ENCODE measurements at regions not wholly inside any gene's neighbourhood (a gene's known extent, or its start where the extent isn't known, plus 50 kb on each side); places are given as distances from the start of the nearest gene placed in this dataset.

- Histone ChIP-seq H2AK5ac (ENCODE audit: low read length) (no peak overlapping the region), H2AFZ (ENCODE audit: insufficient read depth, low read length, poor library complexity) (no peak overlapping the region), H3K23ac (ENCODE audit: low read length) (no peak overlapping the region), H3K9ac (ENCODE audit: low read length) (no peak overlapping the region), H3K27ac (ENCODE audit: low read depth, low read length) (no peak overlapping the region), H3K14ac (ENCODE audit: low read length) (no peak overlapping the region), H3K79me1 (ENCODE audit: low read length) (no peaks in the 10 kb centered on the region), H3K18ac (ENCODE audit: low read length) (no peak overlapping the region), H3K4ac (ENCODE audit: low read depth, low read length) (no peak overlapping the region), H4K8ac (ENCODE audit: low read depth, low read length) (no peak overlapping the region), H3K36me3 (ENCODE audit: control insufficient read depth in 1 of 2, insufficient read depth in 2 of 2, low read length in 2 of 2) (no peaks in the 10 kb centered on the region), H3K4me3 (ENCODE audit: low read depth, low read length) (no peak overlapping the region), H4K91ac (ENCODE audit: low read depth, low read length) (no peak overlapping the region), H3K4me1 (ENCODE audit: control insufficient read depth in 1 of 2, insufficient read depth in 2 of 2, low read length in 2 of 2) (no peaks in the 10 kb centered on the region), H2BK5ac (ENCODE audit: low read depth, low read length, poor library complexity) (no peak overlapping the region), H3K4me2 (ENCODE audit: low read length) (no peak overlapping the region), H3K27me3 (ENCODE audit: insufficient read depth, low read length) (no peaks in the 10 kb centered on the region), H2BK120ac (ENCODE audit: insufficient read depth, low read length, poor library complexity) (no peak overlapping the region), H4K12ac (ENCODE audit: low read depth, low read length) (no peak overlapping the region), H3K9me3 (ENCODE audit: insufficient read depth, low read depth, low read length) (no peaks in the 10 kb centered on the region), H2BK12ac (ENCODE audit: low read length) (no peak overlapping the region), H3K79me2 (ENCODE audit: control insufficient read depth, insufficient read depth, low read length, poor library complexity) (no peaks in the 10 kb centered on the region)
- no CpG with 5 or more reads among the region's 2 CpGs for WGBS (ENCODE audit: extremely low coverage, insufficient coverage, insufficient read length)
- no peak for DNase-seq
Measured at GRCh38 chr3:8246070-8246469, 255.6 kb upstream of the LMCD1 start.

DNA sequence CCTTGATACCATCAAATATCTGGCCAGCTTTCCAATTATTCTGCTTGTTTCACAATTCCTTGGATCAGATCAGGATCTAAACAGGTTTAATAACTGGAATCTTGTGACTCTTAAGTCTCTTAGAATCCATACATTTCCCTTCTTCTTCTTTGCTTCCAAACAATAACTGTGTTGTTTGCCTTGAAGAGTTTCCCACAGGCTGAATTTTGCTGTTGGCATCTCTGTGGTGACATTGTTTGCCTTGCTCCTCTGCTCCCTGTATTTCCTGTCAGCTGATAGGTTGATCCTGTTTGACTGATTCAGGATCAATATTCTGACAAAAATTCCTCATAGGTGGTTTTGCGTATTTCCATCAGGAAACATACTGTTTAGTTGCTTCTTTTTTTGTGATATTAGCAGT, 248.4 kb upstream of the LMCD1 start:
- H2BK120ac ChIP-seq (ENCODE audit: insufficient read depth, low read length, poor library complexity): no peak overlapping the region
- DNase-seq: no peak
- H3K23ac ChIP-seq (ENCODE audit: low read length): no peak overlapping the region
- no peaks in the 10 kb centered on the region for H3K9me3 ChIP-seq (ENCODE audit: insufficient read depth, low read depth, low read length)
- no peak overlapping the region for H3K14ac ChIP-seq (ENCODE audit: low read length)
- no peak overlapping the region for H3K4me2 ChIP-seq (ENCODE audit: low read length)
- no peak overlapping the region for H3K9ac ChIP-seq (ENCODE audit: low read length)
- no peak overlapping the region for H2BK5ac ChIP-seq (ENCODE audit: low read depth, low read length, poor library complexity)
- no peak overlapping the region for H4K12ac ChIP-seq (ENCODE audit: low read depth, low read length)
- H3K79me1 ChIP-seq (ENCODE audit: low read length): no peaks in the 10 kb centered on the region
- H3K79me2 ChIP-seq (ENCODE audit: control insufficient read depth, insufficient read depth, low read length, poor library complexity): no peaks in the 10 kb centered on the region
- H3K27me3 ChIP-seq (ENCODE audit: insufficient read depth, low read length): no peaks in the 10 kb centered on the region
- H2BK12ac ChIP-seq (ENCODE audit: low read length): no peak overlapping the region
- no peak overlapping the region for H3K18ac ChIP-seq (ENCODE audit: low read length)
- H4K91ac ChIP-seq (ENCODE audit: low read depth, low read length): no peak overlapping the region
- H3K4ac ChIP-seq (ENCODE audit: low read depth, low read length): no peak overlapping the region
- no peaks in the 10 kb centered on the region for H3K4me1 ChIP-seq (ENCODE audit: control insufficient read depth in 1 of 2, insufficient read depth in 2 of 2, low read length in 2 of 2)
- no peak overlapping the region for H4K8ac ChIP-seq (ENCODE audit: low read depth, low read length)
- no peaks in the 10 kb centered on the region for H3K36me3 ChIP-seq (ENCODE audit: control insufficient read depth in 1 of 2, insufficient read depth in 2 of 2, low read length in 2 of 2)
- H2AK5ac ChIP-seq (ENCODE audit: low read length): no peak overlapping the region
- no peak overlapping the region for H3K27ac ChIP-seq (ENCODE audit: low read depth, low read length)
- H2AFZ ChIP-seq (ENCODE audit: insufficient read depth, low read length, poor library complexity): no peak overlapping the region
- H3K4me3 ChIP-seq (ENCODE audit: low read depth, low read length): no peak overlapping the region
- WGBS (ENCODE audit: extremely low coverage, insufficient coverage, insufficient read length): no CpG with 5 or more reads among the region's 1 CpG

GRCh38 chr3:8254489-8254888, 247.1 kb upstream of the LMCD1 start:
- Histone ChIP-seq H2AK5ac (ENCODE audit: low read length) (no peak overlapping the region), H2BK120ac (ENCODE audit: insufficient read depth, low read length, poor library complexity) (no peak overlapping the region), H3K36me3 (ENCODE audit: control insufficient read depth in 1 of 2, insufficient read depth in 2 of 2, low read length in 2 of 2) (no peaks in the 10 kb centered on the region), H4K91ac (ENCODE audit: low read depth, low read length) (no peak overlapping the region), H2BK5ac (ENCODE audit: low read depth, low read length, poor library complexity) (no peak overlapping the region), H3K27ac (ENCODE audit: low read depth, low read length) (no peak overlapping the region), H3K4me1 (ENCODE audit: control insufficient read depth in 1 of 2, insufficient read depth in 2 of 2, low read length in 2 of 2) (no peaks in the 10 kb centered on the region), H2BK12ac (ENCODE audit: low read length) (no peak overlapping the region), H3K9me3 (ENCODE audit: insufficient read depth, low read depth, low read length) (no peaks in the 10 kb centered on the region), H3K79me1 (ENCODE audit: low read length) (no peaks in the 10 kb centered on the region), H3K23ac (ENCODE audit: low read length) (no peak overlapping the region), H3K4ac (ENCODE audit: low read depth, low read length) (no peak overlapping the region), H3K4me2 (ENCODE audit: low read length) (no peak overlapping the region), H4K12ac (ENCODE audit: low read depth, low read length) (no peak overlapping the region), H3K9ac (ENCODE audit: low read length) (no peak overlapping the region), H3K79me2 (ENCODE audit: control insufficient read depth, insufficient read depth, low read length, poor library complexity) (no peaks in the 10 kb centered on the region), H3K14ac (ENCODE audit: low read length) (no peak overlapping the region), H4K8ac (ENCODE audit: low read depth, low read length) (no peak overlapping the region), H3K4me3 (ENCODE audit: low read depth, low read length) (no peak overlapping the region), H2AFZ (ENCODE audit: insufficient read depth, low read length, poor library complexity) (no peak overlapping the region), H3K27me3 (ENCODE audit: insufficient read depth, low read length) (no peaks in the 10 kb centered on the region), H3K18ac (ENCODE audit: low read length) (no peak overlapping the region)
- no CpG with 5 or more reads among the region's 2 CpGs for WGBS (ENCODE audit: extremely low coverage, insufficient coverage, insufficient read length)
- DNase-seq: peak; percentile 73 to 75

DNA sequence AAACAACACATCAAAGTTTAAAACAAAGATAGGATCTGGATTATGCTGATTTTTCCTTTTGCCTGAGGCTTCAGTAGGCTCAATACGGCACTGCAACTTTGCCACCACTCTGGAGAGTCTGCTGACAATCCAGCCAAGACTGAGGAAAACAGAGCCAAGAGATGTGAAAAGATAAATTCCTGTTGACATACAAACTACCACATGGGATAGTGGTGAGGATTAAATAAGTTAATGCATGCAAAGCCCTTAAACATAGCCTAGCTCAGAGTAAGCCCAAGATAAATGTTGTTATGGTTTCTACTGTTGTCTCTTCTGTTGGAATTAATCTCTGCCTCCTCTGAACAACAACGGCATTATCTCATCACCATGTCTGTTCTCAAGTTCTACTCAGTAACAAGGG, 245.9 kb upstream of the LMCD1 start:
- Histone ChIP-seq H4K12ac (ENCODE audit: low read depth, low read length) (no peak overlapping the region), H3K79me1 (ENCODE audit: low read length) (no peaks in the 10 kb centered on the region), H3K79me2 (ENCODE audit: control insufficient read depth, insufficient read depth, low read length, poor library complexity) (no peaks in the 10 kb centered on the region), H3K4me3 (ENCODE audit: low read depth, low read length) (no peak overlapping the region), H2AK5ac (ENCODE audit: low read length) (no peak overlapping the region), H2BK120ac (ENCODE audit: insufficient read depth, low read length, poor library complexity) (no peak overlapping the region), H3K4ac (ENCODE audit: low read depth, low read length) (no peak overlapping the region), H4K91ac (ENCODE audit: low read depth, low read length) (no peak overlapping the region), H2BK5ac (ENCODE audit: low read depth, low read length, poor library complexity) (no peak overlapping the region), H3K14ac (ENCODE audit: low read length) (no peak overlapping the region), H3K9me3 (ENCODE audit: insufficient read depth, low read depth, low read length) (no peaks in the 10 kb centered on the region), H3K18ac (ENCODE audit: low read length) (no peak overlapping the region), H2BK12ac (ENCODE audit: low read length) (no peak overlapping the region), H2AFZ (ENCODE audit: insufficient read depth, low read length, poor library complexity) (no peak overlapping the region), H3K4me1 (ENCODE audit: control insufficient read depth in 1 of 2, insufficient read depth in 2 of 2, low read length in 2 of 2) (no peaks in the 10 kb centered on the region), H3K23ac (ENCODE audit: low read length) (no peak overlapping the region), H3K27ac (ENCODE audit: low read depth, low read length) (no peak overlapping the region), H4K8ac (ENCODE audit: low read depth, low read length) (no peak overlapping the region), H3K4me2 (ENCODE audit: low read length) (no peak overlapping the region), H3K36me3 (ENCODE audit: control insufficient read depth in 1 of 2, insufficient read depth in 2 of 2, low read length in 2 of 2) (no peaks in the 10 kb centered on the region), H3K9ac (ENCODE audit: low read length) (no peak overlapping the region), H3K27me3 (ENCODE audit: insufficient read depth, low read length) (no peaks in the 10 kb centered on the region)
- WGBS (ENCODE audit: extremely low coverage, insufficient coverage, insufficient read length): no CpG with 5 or more reads among the region's 2 CpGs
- DNase-seq: no peak

Measured in trophoblast cell (in vitro differentiated cells and primary cell).